ENCODE measurements at regions not wholly inside any gene's neighbourhood (a gene's known extent, or its start where the extent isn't known, plus 50 kb on each side); places are given as distances from the start of the nearest gene placed in this dataset.

DNA sequence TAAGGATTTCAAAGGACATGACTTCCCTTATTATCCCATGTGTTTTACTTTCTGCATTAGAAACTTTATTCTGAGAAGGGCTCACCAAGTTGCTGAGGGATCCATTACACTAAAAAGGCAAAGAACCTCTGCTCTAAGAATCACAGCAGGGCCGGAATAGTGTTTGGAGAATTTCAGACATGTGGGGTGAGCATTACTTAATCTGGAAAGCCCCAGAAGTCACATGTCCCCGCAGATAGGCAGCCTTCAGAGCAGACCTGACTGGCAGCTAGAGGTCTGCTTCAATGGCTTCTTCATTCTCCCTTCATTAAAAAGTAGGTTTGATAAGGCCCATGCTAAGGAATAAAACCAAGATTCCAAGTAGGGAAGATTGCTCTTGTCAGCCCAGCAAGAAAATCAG lies 52.6 kb upstream of the RBM15 start:
- no peak for TF ChIP-seq CTCF (IDR thresholded peaks at IDR 0.05 in 8 of 11, conservative IDR thresholded peaks at IDR 0.05 in 3 of 11)
- no peak for TF ChIP-seq POLR2AphosphoS5 (IDR thresholded peaks at IDR 0.05)
- no peak for TF ChIP-seq POLR2A (IDR thresholded peaks at IDR 0.05)
